GM12874 (cell line): ENCODE measurements at regions not wholly inside any gene's neighbourhood (a gene's known extent, or its start where the extent isn't known, plus 50 kb on each side); places are given as distances from the start of the nearest gene placed in this dataset.

Experiments
- CTCF ChIP-seq: IDR thresholded peaks from 2 replicates; pipeline ENCODE4 v1.5.1; 2011; ENCODE audit warnings: low read depth, mild to moderate bottlenecking, control low read depth, low read length, moderate library complexity; ENCODE audit not compliant: insufficient read depth

- TF ChIP-seq CTCF, result no peak
These were observed 1096.8 kb upstream of the NXPH2 start for GRCh38 chr2:139876964-139877363.

- TF ChIP-seq CTCF, result no peak
These were observed 1096.1 kb upstream of the NXPH2 start for GRCh38 chr2:139876321-139876720.

- TF ChIP-seq CTCF, result no peak
These were observed 1092.3 kb upstream of the NXPH2 start for GRCh38 chr2:139872503-139872902.

GRCh38 chr2:139872032-139872431, 1091.8 kb upstream of the NXPH2 start:
- TF ChIP-seq CTCF, result no peak

GRCh38 chr2:139867601-139868226, 1087.5 kb upstream of the NXPH2 start:
- no peak for TF ChIP-seq CTCF

GRCh38 chr2:139864821-139865302, 1084.7 kb upstream of the NXPH2 start:
- TF ChIP-seq CTCF, result no peak

- TF ChIP-seq CTCF, result no peak
These were observed 1074.7 kb upstream of the NXPH2 start for GRCh38 chr2:139854769-139855483.
